ENCODE measurements at regions not wholly inside any gene's neighbourhood (a gene's known extent, or its start where the extent isn't known, plus 50 kb on each side); places are given as distances from the start of the nearest gene placed in this dataset.
"Not testable (repeated sequence)": the region's sequence is repeated elsewhere in the genome, so short reads cannot be mapped to it uniquely, and the experiment has no call there.

DNA sequence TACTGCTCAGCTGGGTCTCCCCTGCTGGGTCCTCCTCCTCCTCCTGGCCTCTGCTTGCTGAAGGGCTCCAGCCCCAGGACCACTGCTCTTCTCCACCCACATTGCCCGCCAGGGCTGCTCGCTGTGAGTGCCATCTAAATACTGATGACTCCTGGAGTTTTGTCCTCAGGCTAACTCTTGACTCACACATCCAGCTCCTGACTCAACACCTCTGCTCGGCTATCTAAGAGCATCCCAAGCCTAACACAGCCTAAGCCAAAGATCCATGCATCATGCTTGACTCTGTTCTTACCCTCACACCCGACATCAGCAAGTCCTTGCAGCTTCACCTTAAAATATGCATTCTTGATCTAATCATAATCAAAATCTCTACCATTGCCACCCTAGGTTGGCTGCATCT, 260.2 kb downstream of the KLF13 start:
- DNase-seq (ENCODE audit: low read depth in 3 of 3, low spot score in 1 of 3), result no peak

DNA sequence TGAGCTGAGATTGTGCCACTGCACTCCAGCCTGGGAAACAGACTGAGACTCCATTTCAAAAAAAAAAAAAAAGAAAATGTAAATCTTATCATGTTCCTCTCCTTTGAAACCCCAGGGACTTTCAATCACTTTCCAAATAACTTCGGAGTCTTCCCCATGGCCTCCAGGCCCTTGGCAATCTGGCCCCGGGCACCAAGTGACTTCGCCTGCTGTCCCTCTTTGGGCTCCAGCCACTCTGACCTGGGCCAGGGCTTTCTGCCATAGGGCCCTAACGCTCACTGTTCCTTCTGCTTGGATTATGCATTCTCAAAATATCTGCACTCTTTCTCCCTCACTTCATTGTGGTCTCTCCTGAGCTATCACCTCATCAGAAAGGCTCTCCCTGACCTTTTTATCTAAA, 260.9 kb downstream of the KLF13 start:
- DNase-seq (ENCODE audit: low read depth in 3 of 3, low spot score in 1 of 3), result no peak

DNA sequence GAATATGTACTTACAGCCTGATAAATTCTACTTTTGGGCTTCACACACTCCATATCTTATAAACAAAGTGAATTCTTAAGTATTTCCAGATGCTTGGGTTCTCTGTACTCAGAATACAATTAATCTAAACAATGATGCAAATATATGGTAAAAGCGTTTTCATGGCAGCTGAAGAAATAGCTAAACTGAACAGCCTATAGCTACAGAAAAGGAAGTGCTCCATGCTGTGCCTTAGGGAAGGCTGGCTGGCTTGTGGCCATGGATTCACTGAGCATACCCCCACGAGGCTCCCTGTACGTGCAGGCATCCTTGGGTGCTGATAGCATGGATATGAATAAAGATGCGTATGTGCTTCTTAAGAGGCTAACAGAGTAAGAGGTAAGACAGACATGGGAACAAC, 264.0 kb downstream of the KLF13 start:
- no peak for DNase-seq (ENCODE audit: low read depth in 3 of 3, low spot score in 1 of 3)

DNA sequence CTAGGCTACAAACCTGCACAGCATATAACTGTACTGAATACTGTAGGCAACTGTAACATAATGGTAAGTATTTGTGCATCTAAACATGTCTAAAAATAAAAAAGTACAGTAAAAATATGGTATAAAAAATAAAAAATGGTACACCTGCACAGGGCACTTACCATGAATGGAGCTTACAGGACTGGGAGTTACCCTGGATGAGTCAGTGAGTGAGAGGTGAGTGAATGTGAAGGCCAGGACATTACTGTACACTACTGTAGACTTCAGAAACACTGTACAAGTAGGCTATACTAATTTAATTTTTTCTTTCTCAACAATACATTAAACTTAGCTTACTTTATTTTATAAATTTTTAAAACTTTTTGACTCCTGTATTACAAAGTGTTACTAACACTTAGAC, 265.3 kb downstream of the KLF13 start:
- DNase-seq (ENCODE audit: low read depth in 3 of 3, low spot score in 1 of 3), result no peak

DNA sequence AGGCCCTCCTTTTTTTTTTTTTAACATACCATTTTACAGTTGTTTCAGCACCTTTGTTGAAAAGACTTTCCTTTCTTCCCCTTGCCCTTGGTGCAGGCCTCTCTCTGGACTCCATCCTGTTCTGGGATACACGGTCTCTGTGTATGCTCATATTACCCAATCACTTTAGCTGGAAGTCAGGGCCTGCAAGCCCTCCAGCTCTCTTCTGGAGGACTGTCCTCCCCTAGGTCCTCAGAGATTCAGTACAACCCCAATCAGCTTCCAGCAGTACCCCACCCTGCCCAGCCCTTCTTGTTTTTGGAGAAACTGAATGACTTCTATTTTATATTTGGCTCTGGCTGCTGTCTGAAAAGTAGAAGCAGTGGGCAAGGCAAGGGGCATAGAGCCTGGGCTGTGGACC, 270.8 kb downstream of the KLF13 start:
- no peak for DNase-seq (ENCODE audit: low read depth in 3 of 3, low spot score in 1 of 3)

DNA sequence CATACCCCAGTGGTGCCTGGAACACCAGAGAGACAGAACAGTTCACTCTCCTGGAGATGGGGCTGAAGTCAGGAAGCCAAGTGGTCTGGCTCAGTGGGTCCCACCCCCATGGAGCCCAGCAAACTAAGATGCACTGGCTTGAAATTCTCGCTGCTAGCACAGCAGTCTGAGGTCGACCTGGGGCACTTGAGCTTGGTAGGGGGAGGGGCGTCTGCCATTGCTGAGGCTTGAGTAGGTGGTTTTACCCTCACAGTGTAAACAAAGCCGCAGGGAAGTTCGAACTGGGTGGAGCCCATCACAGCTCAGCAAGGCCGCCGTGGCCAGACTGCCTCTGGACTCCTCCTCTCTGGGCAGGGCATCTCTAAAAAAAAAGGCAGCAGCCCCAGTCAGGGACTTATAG, 272.0 kb downstream of the KLF13 start:
- DNase-seq (ENCODE audit: low read depth in 3 of 3, low spot score in 1 of 3), result no peak

DNA sequence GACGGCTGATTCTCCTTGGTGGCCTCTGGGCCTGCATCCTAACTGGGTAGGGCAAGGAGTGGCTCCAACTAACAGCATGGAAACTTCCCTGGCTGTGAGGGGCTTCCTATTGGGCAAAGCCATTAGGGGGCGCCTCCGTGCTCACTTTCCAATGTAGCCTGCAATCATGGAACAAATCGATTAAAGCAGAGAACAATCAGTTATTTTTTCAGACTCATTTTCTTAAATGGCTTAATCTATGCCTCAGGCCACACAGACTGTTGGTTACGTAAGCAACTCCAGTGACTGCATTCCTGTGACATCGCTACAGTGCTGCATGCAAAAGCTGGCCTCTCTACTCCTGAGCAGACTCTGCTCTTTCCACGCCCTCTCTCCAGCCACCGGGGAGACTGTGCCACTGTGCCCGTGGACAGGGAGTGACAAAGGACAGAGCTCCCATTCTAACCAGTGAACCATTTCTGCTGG, 278.9 kb downstream of the KLF13 start:
- DNase-seq (ENCODE audit: low read depth in 3 of 3, low spot score in 1 of 3), result no peak

DNA sequence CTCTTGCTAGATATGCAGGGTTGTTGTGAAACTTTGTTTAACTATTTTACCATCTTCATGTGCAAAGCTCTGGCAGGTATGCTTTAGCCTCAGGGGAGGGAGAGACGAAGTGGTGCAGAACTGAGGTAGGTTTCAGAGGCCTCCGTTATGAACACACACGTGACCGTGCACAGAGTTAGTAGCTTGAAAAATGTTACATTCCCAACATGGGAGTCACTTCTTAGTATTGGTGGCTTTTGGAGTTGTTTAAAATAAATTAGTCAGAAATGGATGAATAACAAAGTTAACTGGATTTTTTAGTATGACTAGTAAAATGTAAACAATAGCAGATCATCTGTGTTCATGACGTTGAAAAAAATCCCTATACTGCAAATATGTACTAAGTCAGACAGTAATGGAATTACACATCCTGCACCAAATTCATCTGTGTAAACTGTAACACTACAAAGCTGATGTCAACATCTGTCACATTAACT, 279.6 kb downstream of the KLF13 start:
- DNase-seq (ENCODE audit: low read depth in 3 of 3, low spot score in 1 of 3), result no peak

DNA sequence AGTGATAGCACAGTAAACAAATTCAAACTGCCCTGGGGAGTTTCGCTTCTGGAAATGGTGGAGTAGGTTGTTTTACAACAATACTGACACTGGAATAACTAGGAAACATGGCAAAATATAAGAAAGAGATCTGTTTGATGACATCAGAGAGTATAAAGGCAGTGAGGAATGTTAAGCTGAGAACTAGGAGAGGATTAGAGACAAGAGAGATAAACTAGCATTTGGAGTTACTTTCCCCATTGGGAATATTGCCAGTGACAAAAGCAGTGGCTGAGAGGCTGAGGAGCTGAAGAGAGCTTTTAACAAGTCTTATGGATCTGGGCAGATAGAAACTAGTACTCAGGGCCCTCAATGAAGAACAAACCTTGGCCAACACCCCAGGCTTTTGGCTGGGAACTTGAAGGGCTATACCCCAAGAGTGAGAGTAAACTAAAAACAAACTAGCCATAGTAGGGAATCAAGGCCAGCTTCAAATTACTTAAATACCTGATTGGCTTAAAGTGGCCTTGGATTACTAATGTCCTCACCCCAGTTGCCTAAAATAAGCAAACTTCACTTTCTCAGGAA, 280.4 kb downstream of the KLF13 start:
- DNase-seq (ENCODE audit: low read depth in 3 of 3, low spot score in 1 of 3), result no peak

DNA sequence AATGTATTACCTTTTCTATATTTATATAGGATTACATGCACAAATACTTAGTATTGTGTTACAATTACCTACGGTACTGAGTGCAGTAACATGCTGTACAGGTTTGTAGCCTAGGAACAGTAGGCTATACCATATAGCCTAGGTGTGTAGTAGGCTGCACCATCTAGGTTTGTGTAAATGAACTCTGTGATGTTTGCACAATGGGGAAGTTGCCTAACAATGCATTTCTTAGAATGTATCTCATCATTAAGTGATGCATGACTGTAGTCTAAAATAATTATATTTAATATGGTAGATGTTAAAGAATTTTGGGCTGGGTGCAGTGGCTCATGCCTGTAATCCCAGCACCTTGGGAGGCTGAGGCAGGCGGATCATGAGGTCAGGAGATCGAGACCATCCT, 281.0 kb downstream of the KLF13 start:
- DNase-seq (ENCODE audit: low read depth in 3 of 3, low spot score in 1 of 3), result no peak

DNA sequence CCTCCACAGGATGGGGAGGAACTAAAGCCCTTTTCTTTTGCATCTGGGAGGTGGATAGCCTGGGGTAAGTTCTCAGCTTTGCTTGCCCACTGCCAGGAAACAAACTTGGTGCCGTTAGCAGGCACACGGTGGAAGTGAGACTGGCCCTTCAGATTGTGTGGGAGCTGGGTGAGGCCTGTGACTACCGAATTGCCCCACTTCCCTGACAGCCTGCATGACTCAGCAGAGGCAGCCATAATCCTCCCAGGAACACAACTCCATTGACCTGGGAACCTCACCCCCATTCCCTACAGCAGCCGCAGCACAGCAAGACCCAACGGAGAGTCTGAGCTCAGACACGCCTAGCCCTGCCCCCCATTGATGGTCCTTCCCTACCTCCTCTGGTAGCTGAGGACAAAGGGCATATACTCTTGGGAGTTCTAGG, 282.6 kb downstream of the KLF13 start:
- DNase-seq (ENCODE audit: low read depth in 3 of 3, low spot score in 1 of 3), result no peak

DNA sequence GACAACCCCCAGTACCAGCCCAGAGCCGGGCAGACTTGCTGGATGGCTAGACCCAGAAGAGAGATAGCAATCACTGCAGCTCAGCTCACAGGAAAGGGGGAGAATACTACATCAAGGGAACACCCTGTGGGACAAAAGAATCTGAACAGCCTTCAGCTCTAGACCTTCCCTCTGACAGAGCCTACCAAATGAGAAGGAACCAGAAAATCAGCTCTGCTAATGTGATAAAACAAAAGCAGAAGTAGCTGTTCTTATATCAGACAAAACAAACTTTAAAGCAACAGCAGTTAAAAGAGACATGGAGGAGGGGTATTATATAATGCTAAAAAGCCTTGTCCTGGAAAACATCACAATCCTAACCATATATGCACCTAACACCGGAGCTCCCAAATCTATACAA, 283.3 kb downstream of the KLF13 start:
- no peak for DNase-seq (ENCODE audit: low read depth in 3 of 3, low spot score in 1 of 3)

DNA sequence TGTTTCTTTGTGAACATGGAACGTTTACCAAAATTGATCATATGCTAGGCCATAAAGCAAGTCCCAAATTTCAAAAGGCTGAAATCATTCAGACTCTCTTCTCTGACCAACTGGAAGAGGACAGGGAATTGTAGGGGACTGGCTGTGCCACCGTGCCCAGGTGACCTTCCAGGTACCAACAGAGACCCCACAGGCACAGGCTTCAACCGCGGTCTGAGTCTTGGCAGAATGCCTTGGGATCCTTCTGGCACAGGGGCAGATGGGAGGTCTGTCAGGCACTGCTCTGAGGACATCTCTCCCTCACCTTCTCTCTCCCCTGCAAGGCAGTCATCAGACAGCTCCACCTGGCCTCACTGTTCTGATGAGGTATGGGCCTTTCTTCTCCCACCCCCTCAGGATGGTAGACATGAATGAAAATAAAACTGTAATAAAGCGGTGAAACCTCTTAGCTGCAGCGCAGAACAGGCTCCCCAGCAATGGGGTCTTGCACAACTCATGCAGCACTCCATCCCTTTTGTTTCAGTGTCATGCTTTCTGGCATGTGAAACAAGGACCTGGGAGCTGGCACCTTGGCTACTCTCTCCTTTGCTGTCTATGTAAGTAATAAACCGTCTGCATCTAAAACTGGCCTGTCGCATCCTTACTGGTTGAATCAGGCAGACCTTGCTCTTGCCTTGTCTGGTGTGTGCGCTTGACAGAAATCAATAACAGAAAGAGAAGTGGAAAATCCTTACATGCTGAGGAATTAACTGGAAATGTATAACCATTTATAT, 289.2 kb downstream of the KLF13 start:
- DNase-seq (ENCODE audit: low read depth in 3 of 3, low spot score in 1 of 3), result no peak

DNA sequence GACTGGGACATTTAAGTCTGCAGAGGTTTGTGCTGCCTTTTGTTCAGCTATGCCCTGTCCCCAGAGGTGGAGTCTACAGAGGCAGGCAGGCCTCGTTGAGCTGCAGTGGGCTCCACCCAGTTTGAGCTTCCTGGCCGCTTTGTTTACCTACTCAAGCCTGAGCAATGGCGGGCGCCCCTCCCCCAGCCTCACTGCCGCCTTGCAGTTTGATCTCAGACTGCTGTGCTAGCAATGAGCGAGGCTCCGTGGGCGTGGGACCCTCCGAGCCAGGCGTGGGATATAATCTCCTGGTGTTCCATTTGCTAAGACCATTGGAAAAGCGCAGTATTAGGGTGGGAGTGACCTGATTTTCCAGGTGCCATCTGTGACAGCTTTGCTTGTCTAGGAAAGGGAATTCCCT, 296.7 kb downstream of the KLF13 start:
- not testable (repeated sequence) for DNase-seq (ENCODE audit: low read depth in 3 of 3, low spot score in 1 of 3)

DNA sequence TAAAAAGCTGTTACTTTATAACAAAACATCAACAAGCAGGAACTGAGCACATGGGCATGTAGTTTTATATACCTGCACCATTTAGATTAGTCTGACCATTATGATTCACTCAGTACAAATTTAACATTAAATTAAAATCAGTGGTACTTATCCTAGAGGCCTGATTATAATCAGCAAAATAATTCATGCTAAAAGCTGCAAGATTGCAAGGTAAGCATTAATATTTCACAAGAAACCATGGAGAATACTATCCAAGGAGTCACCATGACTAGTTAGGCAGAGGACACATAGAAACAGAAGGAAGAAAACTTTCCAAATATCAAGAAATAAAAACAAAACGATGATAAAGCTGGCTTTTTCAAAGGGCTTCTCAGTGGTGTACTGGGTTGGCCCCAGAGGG, 297.5 kb downstream of the KLF13 start:
- DNase-seq (ENCODE audit: low read depth in 3 of 3, low spot score in 1 of 3), result not testable (repeated sequence)

DNA sequence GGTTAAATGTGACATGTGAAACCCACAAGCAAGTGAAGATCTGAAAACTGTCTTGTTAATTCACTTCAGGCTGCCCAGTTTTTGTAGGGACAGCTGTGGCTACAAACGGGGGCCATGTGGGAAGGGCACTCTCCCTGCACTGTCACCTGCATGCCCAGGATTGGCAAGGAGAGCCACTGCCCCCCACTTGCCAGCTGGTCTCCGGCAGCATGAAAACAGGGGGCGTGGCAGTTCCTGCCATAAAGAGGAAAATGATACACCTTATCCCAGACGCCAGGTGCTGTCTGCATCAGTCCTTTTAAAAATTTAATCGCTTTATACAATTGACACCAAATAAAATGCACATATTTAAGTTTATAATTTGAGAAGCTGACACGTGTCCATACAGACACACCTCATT, 309.1 kb downstream of the KLF13 start:
- not testable (repeated sequence) for DNase-seq (ENCODE audit: low read depth in 3 of 3, low spot score in 1 of 3)

DNA sequence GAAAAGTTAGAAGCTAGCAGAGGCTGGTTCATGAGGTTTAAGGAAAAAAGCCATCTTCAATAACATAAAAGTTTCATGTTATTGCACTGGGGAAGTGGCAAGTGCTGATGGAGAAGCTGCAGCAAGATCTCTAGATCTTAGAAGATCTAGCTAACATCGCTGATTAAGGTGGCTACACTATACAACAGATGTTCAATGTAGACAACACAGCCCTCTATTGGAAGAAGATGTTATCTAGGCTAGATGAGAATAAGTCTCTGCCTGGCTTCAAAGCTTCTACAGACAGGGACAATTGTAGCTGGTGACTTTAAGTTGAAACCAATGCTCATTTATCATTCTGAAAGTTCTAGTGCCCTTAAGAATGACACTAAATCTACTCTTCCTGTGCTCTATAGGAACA, 310.3 kb downstream of the KLF13 start:
- DNase-seq (ENCODE audit: low read depth in 3 of 3, low spot score in 1 of 3), result not testable (repeated sequence)

DNA sequence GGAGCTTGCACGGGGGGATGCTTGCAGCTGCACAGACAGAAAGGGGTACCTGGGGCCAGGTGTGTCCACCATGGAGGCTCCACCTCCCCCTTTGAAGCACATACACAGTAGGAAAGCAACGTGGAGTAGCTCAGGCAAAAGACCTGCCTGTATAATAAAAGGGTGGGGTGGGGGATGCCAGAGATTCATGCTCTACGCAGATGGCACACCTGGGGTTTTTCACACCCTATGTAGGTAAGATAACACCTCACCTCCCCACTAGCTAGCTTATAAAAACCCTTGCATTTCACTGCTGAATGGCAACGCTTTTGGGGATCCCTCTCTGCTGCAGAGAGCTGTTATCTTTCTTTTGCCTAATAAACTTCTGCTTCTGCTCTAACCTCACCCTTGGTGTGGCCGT, 317.3 kb downstream of the KLF13 start:
- DNase-seq (ENCODE audit: low read depth in 3 of 3, low spot score in 1 of 3), result not testable (repeated sequence)

DNA sequence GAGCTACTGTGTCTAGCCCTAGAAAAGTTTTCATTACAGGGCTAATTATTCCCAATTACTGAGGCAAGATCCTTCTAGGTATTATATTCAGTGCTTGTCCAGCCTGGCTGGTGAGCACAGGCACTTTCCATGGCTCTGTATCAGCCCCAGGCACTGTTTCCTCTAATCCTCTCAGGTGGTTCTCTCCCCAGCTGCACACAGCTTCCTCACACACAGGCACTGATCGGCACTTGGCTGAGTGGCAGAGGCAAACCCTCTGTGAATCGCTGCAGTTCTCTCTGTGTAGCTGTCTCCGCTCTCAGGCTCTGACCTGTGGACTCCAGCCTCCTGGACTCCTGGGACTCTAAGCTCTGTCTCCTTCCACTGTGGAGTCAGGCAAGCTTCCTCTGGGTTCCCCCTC, 318.1 kb downstream of the KLF13 start:
- not testable (repeated sequence) for DNase-seq (ENCODE audit: low read depth in 3 of 3, low spot score in 1 of 3)

DNA sequence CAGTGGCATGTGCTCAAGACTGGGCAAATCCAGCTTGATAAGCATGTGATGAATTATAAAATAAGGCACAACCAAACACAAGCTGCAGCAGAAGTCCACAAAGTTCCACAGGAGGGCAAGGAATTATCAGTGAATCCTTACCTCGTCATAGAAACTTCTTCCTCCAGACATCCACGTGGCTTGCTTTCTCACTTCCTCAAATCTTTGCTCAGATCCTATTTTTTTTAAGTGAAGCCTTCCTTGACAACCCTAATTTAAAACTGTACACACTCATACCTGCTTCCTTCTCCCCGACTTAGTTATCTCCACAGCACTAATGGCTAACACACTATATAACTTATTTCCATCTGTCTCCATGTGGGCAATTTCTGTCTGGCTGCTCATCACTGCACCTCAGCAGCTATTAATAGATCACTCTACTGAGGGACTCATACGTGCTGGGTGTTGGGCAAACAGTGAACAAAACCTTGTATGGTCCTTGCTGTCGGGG, 320.7 kb downstream of the KLF13 start:
- DNase-seq (ENCODE audit: low read depth in 3 of 3, low spot score in 1 of 3), result not testable (repeated sequence)

DNA sequence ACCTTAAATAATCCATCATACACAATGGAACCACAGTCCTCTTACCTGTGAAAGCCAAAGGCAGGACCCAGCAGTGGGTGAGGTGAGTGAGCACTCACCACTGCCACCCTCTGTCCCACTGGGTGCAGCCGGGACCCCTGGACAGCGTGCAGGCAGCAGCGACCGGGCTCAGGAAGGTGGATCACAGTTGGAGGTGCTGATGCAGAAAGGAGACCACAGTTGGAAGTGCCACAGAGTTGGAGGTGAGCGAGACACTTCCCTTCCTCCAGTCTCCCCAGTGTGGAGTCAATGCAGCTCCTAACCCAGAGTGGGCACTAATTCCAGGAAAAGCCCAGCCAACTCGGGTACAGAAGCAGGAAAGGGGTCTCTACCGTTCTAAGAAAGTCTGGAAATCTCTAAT, 323.0 kb downstream of the KLF13 start:
- not testable (repeated sequence) for DNase-seq (ENCODE audit: low read depth in 3 of 3, low spot score in 1 of 3)

DNA sequence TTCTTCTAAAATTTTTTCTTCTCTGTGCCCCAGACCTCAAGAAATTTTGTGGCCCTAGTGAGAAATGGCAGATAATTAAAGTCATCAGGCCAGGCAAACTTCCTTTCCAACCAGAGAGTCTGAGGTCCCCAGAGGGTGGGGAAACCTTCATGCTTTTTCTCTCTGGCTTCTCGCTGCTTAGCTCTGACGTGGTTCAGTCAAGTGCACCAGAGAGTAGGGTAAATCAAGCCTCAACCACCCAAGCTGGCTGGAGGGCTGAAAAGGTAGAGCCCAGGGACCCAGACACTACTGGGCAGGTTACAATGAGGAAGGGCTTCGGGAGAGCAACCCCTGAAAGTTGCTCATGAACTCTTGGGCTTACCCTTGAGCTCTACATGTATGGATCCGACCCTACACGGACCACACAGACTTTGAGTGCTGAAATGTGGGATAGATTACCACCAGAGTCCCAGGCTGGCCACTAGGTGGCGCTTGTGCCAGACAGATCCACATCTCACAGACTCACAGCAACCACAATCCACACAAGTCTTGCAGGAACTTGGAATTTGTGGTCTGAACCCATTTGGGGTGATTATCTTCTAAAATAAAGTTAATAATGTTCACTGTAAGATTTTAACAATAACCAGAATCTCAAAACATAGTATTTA, 323.5 kb downstream of the KLF13 start:
- DNase-seq (ENCODE audit: low read depth in 3 of 3, low spot score in 1 of 3), result peak in 2 of 3 donors; percentile 2 to 48

Measured in stimulated activated CD4-positive, alpha-beta T cell treated with anti-CD3 and anti-CD28 coated beads, TNF-alpha, amount 100 ng/mL, for 1 hour (primary cell).